ENCODE measurements at regions not wholly inside any gene's neighbourhood (a gene's known extent, or its start where the extent isn't known, plus 50 kb on each side); places are given as distances from the start of the nearest gene placed in this dataset.
"Not testable (repeated sequence)": the region's sequence is repeated elsewhere in the genome, so short reads cannot be mapped to it uniquely, and the experiment has no call there.

DNA sequence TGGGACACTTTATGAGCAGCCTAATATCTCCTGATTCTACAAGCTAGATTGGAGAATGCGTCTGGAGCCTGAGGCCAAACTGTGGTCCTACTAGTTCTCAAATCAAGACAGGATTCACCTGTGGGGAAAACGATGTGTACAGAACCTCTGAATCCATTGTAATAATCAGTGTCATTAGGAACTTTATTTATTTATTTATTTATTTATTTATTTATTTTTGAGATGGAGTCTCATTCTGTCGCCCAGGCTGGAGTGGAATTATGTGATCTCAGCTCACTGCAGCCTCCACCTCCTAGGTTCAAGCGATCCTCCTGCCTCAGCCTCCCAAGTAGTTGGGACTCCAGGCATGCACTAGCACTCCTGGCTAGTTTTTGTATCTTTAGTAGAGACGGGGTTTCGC is 52.6 kb upstream of the KIF26B start:
- FAIRE-seq, result not testable (repeated sequence)

- no peak for FAIRE-seq
These were observed 55.4 kb upstream of the KIF26B start for GRCh38 chr1:245099401-245099800.

GRCh38 chr1:245098924-245099323 is 55.9 kb upstream of the KIF26B start:
- no peak for FAIRE-seq

- FAIRE-seq, result no peak
These were observed 58.3 kb upstream of the KIF26B start for GRCh38 chr1:245096311-245097066.

GRCh38 chr1:245095903-245096302 is 58.9 kb upstream of the KIF26B start:
- no peak for FAIRE-seq

DNA sequence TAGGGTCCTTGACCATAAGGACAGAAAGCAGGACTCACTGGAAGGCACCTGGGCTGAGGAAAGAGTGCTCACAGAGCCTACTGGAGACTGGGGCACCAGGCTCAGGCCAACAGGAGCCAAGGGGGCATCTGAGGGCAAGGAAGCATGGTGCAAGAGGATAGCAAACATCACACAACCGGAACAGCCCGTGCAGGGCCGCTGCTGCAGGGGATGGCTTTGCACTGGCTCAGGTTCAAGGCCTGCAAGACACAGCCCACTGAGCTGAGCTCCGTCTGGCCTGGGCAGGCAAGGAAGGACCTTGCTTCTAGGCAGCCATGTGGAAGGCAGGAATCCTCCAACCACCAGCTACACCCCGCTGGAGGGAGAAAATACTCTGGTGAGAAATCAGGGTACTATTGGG is 59.8 kb upstream of the KIF26B start:
- no peak for FAIRE-seq

DNA sequence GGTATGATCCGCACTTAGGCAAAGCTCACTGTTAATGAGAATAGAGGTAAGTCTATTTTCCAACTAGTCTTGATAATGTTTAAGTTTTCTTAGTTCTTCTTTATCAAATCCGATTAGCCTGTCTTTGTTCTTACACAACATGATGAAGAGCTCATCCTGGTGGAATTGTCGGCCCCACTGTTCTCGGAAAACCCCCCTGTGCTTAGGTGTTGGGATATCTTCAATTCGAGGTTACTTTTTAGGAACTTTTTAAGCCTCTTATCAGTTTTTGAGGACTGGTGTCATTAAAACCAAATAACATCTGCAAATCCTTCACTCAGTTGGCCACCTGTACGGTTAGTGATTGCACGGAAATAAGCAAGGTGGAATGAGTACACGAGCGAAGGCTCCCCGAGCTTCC is 60.7 kb upstream of the KIF26B start:
- no peak for FAIRE-seq

DNA sequence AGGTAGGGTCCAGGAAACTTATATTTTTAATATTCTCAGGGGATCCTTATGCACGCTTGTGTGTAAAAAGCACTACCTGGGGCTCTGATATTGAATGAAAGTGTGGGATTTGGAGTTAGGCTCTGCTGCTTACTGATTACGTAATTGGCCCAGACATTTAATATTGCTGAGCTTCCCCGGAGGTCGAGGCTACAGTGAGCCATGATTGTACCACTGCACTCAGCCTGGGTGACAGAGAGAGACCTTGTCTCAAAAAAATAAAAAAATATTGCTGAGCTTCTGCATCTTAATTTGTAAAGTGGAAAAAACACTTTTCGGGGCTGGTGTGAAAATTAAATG is 62.2 kb upstream of the KIF26B start:
- no peak for FAIRE-seq

DNA sequence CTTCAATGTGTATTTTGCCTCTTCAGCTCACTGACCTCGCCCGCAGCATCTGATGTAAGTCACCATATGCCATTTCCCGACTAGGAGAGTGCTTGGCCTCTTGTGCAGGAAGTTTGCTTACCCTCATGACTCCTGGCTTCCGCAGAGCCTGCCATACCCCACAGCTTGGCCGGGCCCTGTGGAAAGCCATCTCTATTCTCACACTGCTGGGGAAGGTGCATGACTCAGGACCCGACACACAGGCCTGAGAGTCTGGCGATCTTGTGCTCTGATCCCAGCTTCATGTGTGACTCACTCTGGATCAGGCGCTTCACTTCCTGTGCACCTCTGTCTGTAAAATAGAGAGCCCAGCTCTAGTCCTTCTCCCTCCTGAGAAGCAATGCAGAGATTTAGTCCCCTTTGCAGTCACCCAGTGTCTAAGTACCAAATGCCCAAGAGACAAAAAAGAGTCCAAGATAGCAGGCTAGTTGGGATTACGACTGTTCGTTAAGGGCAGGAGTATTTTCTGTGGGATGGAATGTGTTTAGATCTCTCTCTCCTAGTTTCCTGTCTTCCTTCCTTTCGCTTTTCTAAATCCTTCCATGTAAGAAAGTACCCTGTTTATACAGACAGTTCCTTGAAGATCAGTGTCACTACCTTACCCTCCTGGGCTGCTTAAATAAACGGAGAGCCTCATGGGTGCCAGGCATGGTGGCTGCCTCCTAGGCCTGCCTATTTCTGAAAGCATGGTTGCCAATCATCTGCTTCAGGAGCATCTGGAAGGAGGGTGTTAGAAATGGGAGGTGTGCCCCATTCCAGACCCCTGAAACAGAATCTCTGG is 62.8 kb upstream of the KIF26B start:
- no peak for FAIRE-seq

- no peak for FAIRE-seq
These were observed 63.6 kb upstream of the KIF26B start for GRCh38 chr1:245091171-245091621.

DNA sequence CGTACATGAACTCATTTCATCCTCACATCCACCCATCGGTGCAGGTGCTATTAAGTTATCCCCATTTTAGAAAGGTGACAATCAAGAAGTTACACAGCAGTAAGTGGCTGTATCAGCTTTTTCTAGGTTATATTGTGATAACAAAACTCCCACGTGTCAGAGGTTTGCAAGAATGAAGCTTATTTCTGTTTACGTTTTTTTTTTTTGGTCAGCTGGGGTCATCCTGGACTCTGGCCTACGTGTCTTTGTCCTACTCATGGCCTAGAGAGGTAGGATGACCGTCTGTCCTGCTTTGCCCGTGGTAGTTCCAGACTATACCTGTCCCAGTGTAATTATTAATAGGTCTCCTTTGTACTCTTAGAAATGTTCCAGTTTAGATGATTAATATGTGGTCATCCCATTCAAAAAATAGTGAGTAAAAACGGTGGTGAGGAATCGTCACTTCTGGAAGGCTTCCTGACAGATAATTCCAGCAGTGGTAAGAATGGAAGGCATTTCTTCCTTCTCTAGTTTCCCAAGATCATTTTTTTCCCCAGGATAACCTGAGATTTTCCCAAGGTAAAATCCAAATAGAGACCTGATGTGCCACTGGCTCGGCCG is 64.2 kb upstream of the KIF26B start:
- FAIRE-seq, result no peak

GRCh38 chr1:245087723-245088122 is 67.1 kb upstream of the KIF26B start:
- FAIRE-seq, result no peak

- no peak for FAIRE-seq
These were observed 68.3 kb upstream of the KIF26B start for GRCh38 chr1:245086389-245086969.

DNA sequence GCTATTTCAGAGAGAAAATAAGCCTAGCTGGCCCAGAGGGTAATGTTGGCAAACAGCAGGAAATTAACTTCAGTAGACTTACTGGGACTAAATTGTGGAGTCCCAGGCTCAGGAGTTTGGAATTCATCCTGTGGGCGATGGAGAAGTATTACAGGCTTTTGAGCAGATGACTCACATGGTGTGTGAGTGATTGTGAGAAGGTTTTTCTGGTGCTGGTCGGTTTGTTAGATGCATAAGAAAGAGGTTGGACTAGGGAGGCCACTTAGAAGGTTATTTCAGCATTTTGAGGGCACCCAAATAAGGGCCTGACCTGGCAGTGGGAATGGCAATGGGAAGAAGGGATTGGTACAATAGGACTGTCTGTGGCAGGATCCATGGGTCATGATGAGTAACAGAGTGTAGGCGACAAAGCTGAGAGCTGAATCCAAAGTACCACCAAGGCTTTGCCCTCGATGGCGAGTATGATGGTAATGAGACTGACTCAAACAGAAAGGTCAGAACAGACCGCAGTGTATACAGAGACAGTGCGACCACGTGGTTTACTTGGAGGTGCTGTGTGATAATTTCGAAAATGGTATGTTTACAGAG is 69.2 kb upstream of the KIF26B start:
- FAIRE-seq, result no peak

DNA sequence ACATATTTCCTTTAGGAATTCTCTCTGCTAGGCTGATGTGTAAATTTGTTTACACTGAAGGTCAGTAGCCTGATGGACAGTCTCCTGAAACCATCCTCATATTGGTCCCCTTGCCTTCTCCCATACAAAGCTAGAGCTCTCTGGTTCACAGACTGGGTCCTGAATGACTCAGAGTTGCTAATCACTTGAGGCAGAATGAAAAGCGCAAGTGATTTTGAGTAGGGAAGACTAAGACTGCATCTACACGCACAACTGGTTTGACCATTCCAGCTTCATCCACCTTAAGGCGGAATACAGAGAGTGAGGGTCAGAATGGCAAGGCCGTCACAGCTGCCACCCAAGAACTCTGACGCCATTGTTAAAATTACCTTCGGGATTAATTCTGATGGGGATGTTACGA is 70.2 kb upstream of the KIF26B start:
- no peak for FAIRE-seq

- FAIRE-seq, result peak; percentile 97
These were observed 75.7 kb upstream of the KIF26B start for GRCh38 chr1:245079021-245079609.

GRCh38 chr1:245074898-245075297 is 79.9 kb upstream of the KIF26B start:
- no peak for FAIRE-seq

DNA sequence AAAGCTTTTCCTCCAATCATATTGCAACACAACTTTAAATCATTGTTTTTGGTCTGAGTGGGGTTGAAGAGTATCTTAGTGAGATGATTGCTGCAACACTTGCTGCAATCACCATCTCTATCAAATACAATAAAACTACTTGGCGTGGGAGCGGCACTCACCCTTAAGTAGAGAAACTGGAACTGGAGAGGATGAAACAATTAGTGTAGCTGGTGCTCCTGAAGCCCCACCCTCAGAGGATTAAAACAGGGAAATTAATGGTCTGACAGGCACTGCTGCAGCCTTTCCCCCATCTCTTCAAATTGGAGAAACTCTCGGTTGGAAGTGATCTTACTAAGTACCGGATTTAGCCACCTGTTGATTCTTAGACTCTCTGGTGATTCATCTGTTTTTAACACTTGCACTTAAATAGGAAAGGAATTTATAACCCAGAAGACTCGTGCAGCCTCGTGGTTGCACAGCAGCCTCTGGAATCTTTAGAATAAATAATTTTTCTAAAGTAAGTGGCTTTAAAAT is 80.5 kb upstream of the KIF26B start:
- FAIRE-seq, result peak; percentile 37

GRCh38 chr1:245070836-245071615 is 83.8 kb upstream of the KIF26B start:
- FAIRE-seq, result no peak

GRCh38 chr1:245067257-245067656 is 87.5 kb upstream of the KIF26B start:
- no peak for FAIRE-seq

DNA sequence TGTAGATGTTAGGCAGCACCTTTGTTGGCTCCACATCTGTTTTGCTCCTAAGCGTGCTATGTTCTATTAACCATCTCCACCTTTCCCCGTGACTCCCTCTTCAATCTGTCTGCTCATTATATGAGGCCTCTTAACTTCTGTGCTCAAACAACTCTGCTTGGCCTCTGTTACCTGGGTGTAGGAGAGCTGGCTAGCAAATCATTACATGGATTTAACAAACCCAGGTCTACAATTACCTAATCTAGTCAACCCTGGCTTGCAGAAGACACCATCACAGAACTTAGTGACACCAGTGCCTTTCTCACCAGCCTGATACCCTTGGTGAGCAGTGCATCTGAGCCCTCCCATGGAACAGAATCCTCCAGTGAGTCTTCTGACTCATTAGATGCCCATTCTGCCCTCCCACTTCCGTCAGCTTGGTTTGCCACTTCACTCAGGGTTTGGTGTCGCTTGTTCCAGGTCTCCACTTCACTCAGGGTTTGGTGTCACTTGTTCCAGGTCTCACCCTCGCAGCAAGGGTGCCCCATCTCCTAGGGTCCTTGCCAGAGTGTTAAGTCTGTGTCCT is 92.0 kb upstream of the KIF26B start:
- FAIRE-seq, result no peak

Data from G401.6 (cell line).